ENCODE measurements at regions not wholly inside any gene's neighbourhood (a gene's known extent, or its start where the extent isn't known, plus 50 kb on each side); places are given as distances from the start of the nearest gene placed in this dataset.

GRCh38 chr12:90111791-90112580 lies 403.3 kb upstream of the ATP2B1 start:
- Histone ChIP-seq H3K36me3 (no peaks in the 10 kb centered on the region), H3K27me3 (no peaks in the 10 kb centered on the region), H3K9me3 (no peaks in the 10 kb centered on the region), H3K4me1 (no peaks in the 10 kb centered on the region), H3K27ac (no peak overlapping the region), H3K4me3 (no peak overlapping the region)
- DNase-seq: no peak
- TF ChIP-seq POLR2A (IDR thresholded peaks at IDR 0.05): no peak
- TF ChIP-seq CTCF (IDR thresholded peaks at IDR 0.05): no peak

GRCh38 chr12:90106568-90106967 lies 397.9 kb upstream of the ATP2B1 start:
- Histone ChIP-seq H3K36me3 (no peaks in the 10 kb centered on the region), H3K27me3 (no peaks in the 10 kb centered on the region), H3K4me1 (no peaks in the 10 kb centered on the region), H3K27ac (no peak overlapping the region), H3K4me3 (no peak overlapping the region), H3K9me3 (no peaks in the 10 kb centered on the region)
- TF ChIP-seq CTCF (IDR thresholded peaks at IDR 0.05): no peak
- no peak for TF ChIP-seq POLR2A (IDR thresholded peaks at IDR 0.05)
- DNase-seq: no peak

GRCh38 chr12:90102957-90103652 lies 394.5 kb upstream of the ATP2B1 start:
- H3K4me3 ChIP-seq: no peak overlapping the region
- no peaks in the 10 kb centered on the region for H3K9me3 ChIP-seq
- TF ChIP-seq CTCF (IDR thresholded peaks at IDR 0.05) (peak in 4 of 6 experiments; percentile 52 to 77 (median 62)), POLR2A (IDR thresholded peaks at IDR 0.05) (no peak)
- H3K4me1 ChIP-seq: no peaks in the 10 kb centered on the region
- H3K27me3 ChIP-seq: no peaks in the 10 kb centered on the region
- no peak overlapping the region for H3K27ac ChIP-seq
- no peaks in the 10 kb centered on the region for H3K36me3 ChIP-seq
- peak in 2 of 3 donors; percentile 20 to 52 for DNase-seq

GRCh38 chr12:90100579-90100978 lies 391.9 kb upstream of the ATP2B1 start:
- Histone ChIP-seq H3K9me3 (no peaks in the 10 kb centered on the region), H3K27me3 (no peaks in the 10 kb centered on the region), H3K4me1 (no peaks in the 10 kb centered on the region), H3K36me3 (no peaks in the 10 kb centered on the region), H3K27ac (no peak overlapping the region), H3K4me3 (no peak overlapping the region)
- no peak for DNase-seq
- TF ChIP-seq CTCF (IDR thresholded peaks at IDR 0.05): no peak
- no peak for TF ChIP-seq POLR2A (IDR thresholded peaks at IDR 0.05)

- TF ChIP-seq POLR2A (IDR thresholded peaks at IDR 0.05) (no peak), CTCF (IDR thresholded peaks at IDR 0.05) (no peak)
- no peak for DNase-seq
- Histone ChIP-seq H3K36me3 (no peaks in the 10 kb centered on the region), H3K4me3 (no peak overlapping the region), H3K27ac (no peak overlapping the region), H3K4me1 (no peaks in the 10 kb centered on the region), H3K27me3 (no peaks in the 10 kb centered on the region), H3K9me3 (no peaks in the 10 kb centered on the region)
Observed at GRCh38 chr12:90099288-90099687, 390.6 kb upstream of the ATP2B1 start.
